ENCODE measurements at regions not wholly inside any gene's neighbourhood (a gene's known extent, or its start where the extent isn't known, plus 50 kb on each side); places are given as distances from the start of the nearest gene placed in this dataset.
A peak's percentile ranks its signal among the peaks of the same experiment; 100 is the strongest.

DNA sequence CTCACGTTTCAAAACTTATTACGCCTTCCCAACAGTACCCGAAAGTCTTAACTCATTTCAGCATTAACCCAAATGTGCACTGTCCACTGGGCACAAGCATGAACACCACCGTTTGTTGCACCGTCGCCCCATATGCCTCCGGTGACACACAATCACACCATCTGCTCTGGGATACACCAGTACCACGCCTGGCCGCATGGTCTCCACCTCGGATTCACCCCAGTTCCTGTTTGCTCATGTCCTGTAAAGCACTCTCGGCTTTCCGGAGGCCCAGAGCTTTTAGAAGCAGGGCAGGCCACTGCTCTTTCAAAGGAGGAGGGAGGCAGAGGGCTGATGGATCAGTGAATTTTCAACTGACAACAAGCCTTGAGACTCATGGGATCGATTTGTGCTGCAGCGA, 1570.0 kb upstream of the DEFB115 start:
- no peak overlapping the region for H3K27ac ChIP-seq
- H3K4me1 ChIP-seq = no peaks in the 10 kb centered on the region
- no peak overlapping the region for H3K4me3 ChIP-seq
- no peak overlapping the region for H3K9ac ChIP-seq
- no peaks in the 10 kb centered on the region for H3K27me3 ChIP-seq
- no peak for TF ChIP-seq Cebpa-rat (IDR thresholded peaks at IDR 0.05)
- H4K20me1 ChIP-seq = no peaks in the 10 kb centered on the region
- H3K9me3 ChIP-seq (replicated peaks in 1 of 11) = peaks cover 0 to 23% (median 13%) of the 10 kb centered on the region in 11 experiments; a peak in 15 of 22 replicates
- no peak overlapping the region for H3K4me2 ChIP-seq
- no peaks in the 10 kb centered on the region for H3K36me3 ChIP-seq

- Histone ChIP-seq H3K36me3 (no peaks in the 10 kb centered on the region), H3K4me2 (no peak overlapping the region), H3K9ac (no peak overlapping the region), H3K4me1 (no peaks in the 10 kb centered on the region), H3K9me3 (replicated peaks in 1 of 11) (peaks cover 0 to 23% (median 13%) of the 10 kb centered on the region in 11 experiments; a peak in 15 of 22 replicates), H4K20me1 (no peaks in the 10 kb centered on the region), H3K27ac (no peak overlapping the region), H3K27me3 (no peaks in the 10 kb centered on the region), H3K4me3 (no peak overlapping the region)
- TF ChIP-seq Cebpa-rat (IDR thresholded peaks at IDR 0.05) = no peak
These were observed 1567.8 kb upstream of the DEFB115 start for GRCh38 chr20:29689411-29690225.

DNA sequence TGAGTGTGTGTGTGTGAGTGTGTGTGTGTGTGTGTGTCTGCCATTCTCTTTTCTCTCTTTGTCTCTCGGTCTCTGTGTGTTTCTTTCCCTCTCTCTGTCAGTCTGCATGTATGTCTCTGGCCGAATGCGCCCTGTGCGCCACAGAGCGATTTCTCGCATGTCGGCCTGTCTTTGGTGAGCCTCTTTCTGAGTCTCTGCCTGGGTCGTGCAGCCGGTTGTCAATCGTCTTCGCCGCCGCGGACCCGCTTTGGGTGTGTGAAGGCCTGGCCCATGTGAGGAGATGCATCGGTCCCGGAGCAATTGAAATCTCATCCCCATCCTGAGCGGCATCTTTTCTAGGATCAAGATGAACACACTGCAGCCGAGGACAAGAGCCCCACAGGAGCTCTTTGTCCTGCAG, 1567.2 kb upstream of the DEFB115 start:
- Histone ChIP-seq H3K27me3 (no peaks in the 10 kb centered on the region), H3K27ac (no peak overlapping the region), H3K36me3 (no peaks in the 10 kb centered on the region), H3K4me1 (no peaks in the 10 kb centered on the region), H4K20me1 (no peaks in the 10 kb centered on the region), H3K9ac (no peak overlapping the region), H3K4me2 (no peak overlapping the region), H3K4me3 (no peak overlapping the region), H3K9me3 (replicated peaks in 1 of 11) (peaks cover 0 to 23% (median 13%) of the 10 kb centered on the region in 11 experiments; a peak in 15 of 22 replicates)
- TF ChIP-seq Cebpa-rat (IDR thresholded peaks at IDR 0.05) = no peak

- Histone ChIP-seq H3K4me3 (0 out of 20 replicates have a peak overlapping the region, but pooled peaks of 1 of the 10 experiments have one; percentile 28), H3K4me2 (no peak overlapping the region), H3K9ac (no peak overlapping the region), H3K9me3 (replicated peaks in 1 of 11) (peaks cover 57 to 88% (median 69%) of the 10 kb centered on the region in 11 experiments), H3K27me3 (no peaks in the 10 kb centered on the region), H3K36me3 (no peaks in the 10 kb centered on the region), H3K27ac (no peak overlapping the region), H4K20me1 (no peaks in the 10 kb centered on the region), H3K4me1 (no peaks in the 10 kb centered on the region)
- no peak for TF ChIP-seq Cebpa-rat (IDR thresholded peaks at IDR 0.05)
These were observed 1516.9 kb upstream of the DEFB115 start for GRCh38 chr20:29740601-29740950.

- Histone ChIP-seq H3K9ac (no peak overlapping the region), H4K20me1 (no peaks in the 10 kb centered on the region), H3K36me3 (no peaks in the 10 kb centered on the region), H3K4me1 (no peaks in the 10 kb centered on the region), H3K27me3 (no peaks in the 10 kb centered on the region), H3K9me3 (replicated peaks in 1 of 11) (peaks cover 57 to 88% (median 67%) of the 10 kb centered on the region in 11 experiments), H3K27ac (no peak overlapping the region), H3K4me3 (0 out of 20 replicates have a peak overlapping the region, but pooled peaks of 1 of the 10 experiments have one; percentile 28), H3K4me2 (no peak overlapping the region)
- no peak for TF ChIP-seq Cebpa-rat (IDR thresholded peaks at IDR 0.05)
These were observed 1516.4 kb upstream of the DEFB115 start for GRCh38 chr20:29740951-29741593.

DNA sequence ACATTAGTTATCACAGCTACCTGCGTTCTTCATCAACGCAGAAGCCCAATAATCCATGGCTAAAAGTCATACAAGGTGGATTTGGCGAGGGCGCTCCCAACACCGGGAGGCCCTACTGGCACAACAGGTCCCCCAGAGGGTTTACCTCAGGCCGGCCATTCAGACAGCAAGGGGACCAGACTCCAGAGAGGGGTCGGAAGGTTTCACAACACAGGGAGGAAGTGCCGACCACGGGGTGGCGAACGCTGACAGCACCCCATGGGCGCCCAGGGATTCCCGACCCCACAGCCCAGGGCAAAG, 1515.9 kb upstream of the DEFB115 start:
- no peaks in the 10 kb centered on the region for H3K4me1 ChIP-seq
- TF ChIP-seq Cebpa-rat (IDR thresholded peaks at IDR 0.05) = no peak
- H3K27ac ChIP-seq = no peak overlapping the region
- no peaks in the 10 kb centered on the region for H4K20me1 ChIP-seq
- no peaks in the 10 kb centered on the region for H3K36me3 ChIP-seq
- no peaks in the 10 kb centered on the region for H3K27me3 ChIP-seq
- H3K4me3 ChIP-seq = no peak overlapping the region
- peaks cover 57 to 83% (median 65%) of the 10 kb centered on the region in 11 experiments for H3K9me3 ChIP-seq (replicated peaks in 1 of 11)
- no peak overlapping the region for H3K4me2 ChIP-seq
- H3K9ac ChIP-seq = no peak overlapping the region

DNA sequence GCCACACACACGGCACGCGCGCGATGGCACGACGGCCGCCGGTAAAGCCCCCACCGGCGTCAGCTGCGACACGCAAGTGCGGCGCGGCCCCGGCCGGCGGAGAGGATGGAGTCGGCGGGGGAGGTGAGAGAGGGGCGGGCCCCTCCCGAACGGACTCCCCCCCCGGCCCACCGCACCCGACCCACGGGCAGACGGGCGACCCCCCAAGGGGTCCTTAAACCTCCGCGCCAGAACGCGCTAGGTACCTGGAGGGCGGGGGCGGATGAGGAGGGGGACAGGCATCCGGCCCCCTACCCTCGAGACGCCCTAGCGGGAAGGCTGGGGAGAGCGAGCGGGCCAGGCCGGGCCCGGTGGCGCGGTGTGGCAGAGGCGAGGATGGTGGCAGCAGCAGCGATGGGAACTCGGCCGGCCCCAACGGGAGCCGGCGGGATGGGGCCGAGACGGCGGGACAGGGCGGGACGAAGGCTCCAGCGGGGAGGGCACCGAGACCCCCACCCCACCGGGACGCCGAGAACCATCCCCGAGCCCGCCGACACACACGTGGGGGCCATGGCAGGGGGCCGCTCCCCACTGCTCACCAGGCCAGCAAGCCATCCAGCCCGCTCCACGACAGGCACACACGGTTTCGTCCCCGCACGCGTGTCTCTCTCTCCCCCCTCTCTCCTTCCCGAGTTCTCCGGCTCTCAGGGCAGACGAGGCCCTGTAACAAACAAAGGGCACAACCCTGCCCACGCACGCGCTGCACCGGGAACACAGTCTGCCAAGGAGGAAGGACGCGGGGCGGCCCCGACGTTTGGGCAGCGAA, 1515.4 kb upstream of the DEFB115 start:
- H3K4me2 ChIP-seq = no peak overlapping the region
- H3K27ac ChIP-seq = no peak overlapping the region
- no peak for TF ChIP-seq Cebpa-rat (IDR thresholded peaks at IDR 0.05)
- H3K9ac ChIP-seq = no peak overlapping the region
- no peaks in the 10 kb centered on the region for H3K4me1 ChIP-seq
- peaks cover 55 to 78% (median 63%) of the 10 kb centered on the region in 11 experiments for H3K9me3 ChIP-seq (replicated peaks in 1 of 11)
- H3K27me3 ChIP-seq = no peaks in the 10 kb centered on the region
- H3K36me3 ChIP-seq = no peaks in the 10 kb centered on the region
- H3K4me3 ChIP-seq = peak overlapping the region in 2 of 10 experiments; percentile 7 to 19; a peak in 1 of 20 replicates
- H4K20me1 ChIP-seq = no peaks in the 10 kb centered on the region

- H3K27ac ChIP-seq = no peak overlapping the region
- no peaks in the 10 kb centered on the region for H3K36me3 ChIP-seq
- H3K4me3 ChIP-seq = peak overlapping the region in 2 of 10 experiments; percentile 7 to 19; a peak in 2 of 20 replicates
- H3K9me3 ChIP-seq (replicated peaks in 1 of 11) = peaks cover 49 to 72% (median 57%) of the 10 kb centered on the region in 11 experiments
- H3K4me2 ChIP-seq = no peak overlapping the region
- TF ChIP-seq Cebpa-rat (IDR thresholded peaks at IDR 0.05) = no peak
- H4K20me1 ChIP-seq = no peaks in the 10 kb centered on the region
- no peak overlapping the region for H3K9ac ChIP-seq
- no peaks in the 10 kb centered on the region for H3K4me1 ChIP-seq
- no peaks in the 10 kb centered on the region for H3K27me3 ChIP-seq
These were observed 1514.8 kb upstream of the DEFB115 start for GRCh38 chr20:29742699-29743100.
